CD8-positive, alpha-beta memory T cell (primary cell): ENCODE measurements at regions not wholly inside any gene's neighbourhood (a gene's known extent, or its start where the extent isn't known, plus 50 kb on each side); places are given as distances from the start of the nearest gene placed in this dataset.
"Not testable (repeated sequence)": the region's sequence is repeated elsewhere in the genome, so short reads cannot be mapped to it uniquely, and the experiment has no call there.

Source experiments
- CTCF ChIA-PET: fragments of 350-600 bp; sonication (Branson Sonifier 250); formaldehyde crosslinking; loops from one replicate; lab custom pipeline; 2021; ENCODE audit warnings: antibody characterized with exemption; lab: Charles Lee
- POLR2A ChIA-PET: fragments of 350-600 bp; sonication (Branson Sonifier 250); formaldehyde crosslinking; loops from one replicate; lab custom pipeline; 2021; ENCODE audit warnings: antibody characterized with exemption; lab: Charles Lee
- DNase-seq, 5 donors: peaks; one replicate each; pipeline versions ENCODE4 v3.0.0 to v3.0.0-alpha.2; 2020 to 2022; ENCODE audit warnings: mixed read lengths in 1 of 5
- H3K27ac ChIP-seq: one replicate; pipeline ENCODE4 v1.7.0; 2013; ENCODE audit warnings: low read depth, mild to moderate bottlenecking, low read length, moderate library complexity
- H3K27me3 ChIP-seq: 2 replicates; pipeline ENCODE4 v1.7.0; 2013; ENCODE audit warnings: low read length, mild to moderate bottlenecking; ENCODE audit not compliant: insufficient read depth, poor library complexity, severe bottlenecking
- H3K36me3 ChIP-seq: 2 replicates; pipeline ENCODE4 v1.7.0; 2013; ENCODE audit warnings: mild to moderate bottlenecking, low read length, moderate library complexity; ENCODE audit not compliant: insufficient read depth
- H3K4me1 ChIP-seq: 2 replicates; pipeline ENCODE4 v1.7.0; 2013; ENCODE audit warnings: mild to moderate bottlenecking, low read length, moderate library complexity; ENCODE audit not compliant: insufficient read depth
- H3K4me3 ChIP-seq: 2 replicates; pipeline ENCODE4 v1.7.0; 2013; ENCODE audit warnings: mild to moderate bottlenecking, low read length
- H3K9me3 ChIP-seq: 2 replicates; pipeline ENCODE4 v1.7.0; 2013; ENCODE audit warnings: mild to moderate bottlenecking, low read length
- H3K27ac Mint-ChIP-seq, 8 donors: one replicate each; pipeline ENCODE4 v1.8.0; 2020 to 2021; ENCODE audit warnings: mixed read lengths in 8 of 8, mild to moderate bottlenecking in 6 of 8, inconsistent platforms in 3 of 8, moderate library complexity in 3 of 8
- H3K27me3 Mint-ChIP-seq, 2 donors: one replicate each; pipeline ENCODE4 v1.8.0; 2020 to 2021; ENCODE audit warnings: mixed read lengths in 2 of 2, mild to moderate bottlenecking in 1 of 2, moderate library complexity in 1 of 2
- H3K36me3 Mint-ChIP-seq, 3 donors: one replicate each; pipeline ENCODE4 v1.8.0; 2020 to 2021; ENCODE audit warnings: mixed read lengths in 3 of 3, inconsistent platforms in 1 of 3, mild to moderate bottlenecking in 1 of 3
- H3K4me1 Mint-ChIP-seq, 3 donors: one replicate each; pipeline ENCODE4 v1.8.0; 2020 to 2021; ENCODE audit warnings: mixed read lengths in 3 of 3, inconsistent platforms in 1 of 3, mild to moderate bottlenecking in 1 of 3
- H3K4me3 Mint-ChIP-seq, 7 donors: one replicate each; pipeline ENCODE4 v1.8.0; 2020 to 2021; ENCODE audit warnings: mixed read lengths in 7 of 7, mild to moderate bottlenecking in 6 of 7, moderate library complexity in 4 of 7, inconsistent platforms in 2 of 7
- H3K9me3 Mint-ChIP-seq, 5 donors: one replicate each; pipeline ENCODE4 v1.8.0; 2020 to 2022; ENCODE audit warnings: mixed read lengths in 5 of 5, mild to moderate bottlenecking in 3 of 5, moderate library complexity in 2 of 5, inconsistent platforms in 1 of 5

DNA sequence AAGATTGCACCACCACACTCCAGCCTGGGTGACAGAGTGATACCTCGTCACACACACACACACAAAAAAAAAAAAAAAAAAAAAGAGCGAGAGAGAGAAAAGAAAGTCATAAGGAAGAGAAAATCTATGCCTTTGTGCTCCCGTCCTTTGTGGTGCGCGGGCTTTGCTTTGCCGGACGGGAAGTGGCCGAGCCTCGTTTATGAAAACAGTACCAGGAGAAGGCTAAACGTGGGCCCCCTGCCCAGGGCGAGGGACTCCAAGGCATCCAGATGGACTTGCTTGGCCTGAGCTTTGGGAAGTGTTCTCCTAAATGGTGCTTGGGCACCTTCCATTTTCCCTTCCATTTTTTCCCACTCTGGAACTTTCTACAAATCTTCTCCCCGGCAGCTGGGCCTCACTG lies 109.3 kb upstream of the LRPAP1 start:
- H3K27ac Mint-ChIP-seq, result no peak overlapping the region
- Histone ChIP-seq H3K4me3 (no peak overlapping the region), H3K9me3 (no peaks in the 10 kb centered on the region), H3K27me3 (no peaks in the 10 kb centered on the region), H3K36me3 (no peaks in the 10 kb centered on the region), H3K27ac (no peak overlapping the region), H3K4me1 (no peaks in the 10 kb centered on the region)
- no peaks in the 10 kb centered on the region for H3K36me3 Mint-ChIP-seq
- POLR2A ChIA-PET, result no interaction called here
- CTCF ChIA-PET, result no interaction called here
- no peak for DNase-seq
- H3K4me3 Mint-ChIP-seq, result no peak overlapping the region
- H3K27me3 Mint-ChIP-seq, result peaks cover 4 to 5% of the 10 kb centered on the region in 2 donors
- H3K9me3 Mint-ChIP-seq, result no peaks in the 10 kb centered on the region
- no peaks in the 10 kb centered on the region for H3K4me1 Mint-ChIP-seq

DNA sequence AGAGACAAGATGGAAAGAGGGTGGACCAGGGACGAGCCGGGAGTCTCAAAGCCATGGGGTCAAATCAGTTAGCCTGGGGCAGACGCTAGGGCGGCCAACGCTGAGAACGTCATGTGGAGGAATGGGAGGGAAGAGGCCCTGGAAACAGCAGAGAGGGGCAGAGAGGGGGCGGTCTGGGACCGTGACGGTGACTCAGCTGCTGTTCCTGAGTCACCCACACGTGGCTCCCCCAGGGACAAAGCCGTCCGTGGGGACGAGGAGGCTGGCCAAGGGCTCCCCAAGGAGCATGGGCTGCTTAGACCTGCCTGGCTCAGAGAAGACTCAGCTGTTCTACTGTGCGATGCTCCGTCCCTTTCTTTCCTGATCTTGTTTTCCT lies 108.4 kb upstream of the LRPAP1 start:
- ChIA-PET POLR2A (no interaction called here), CTCF (no interaction called here)

DNA sequence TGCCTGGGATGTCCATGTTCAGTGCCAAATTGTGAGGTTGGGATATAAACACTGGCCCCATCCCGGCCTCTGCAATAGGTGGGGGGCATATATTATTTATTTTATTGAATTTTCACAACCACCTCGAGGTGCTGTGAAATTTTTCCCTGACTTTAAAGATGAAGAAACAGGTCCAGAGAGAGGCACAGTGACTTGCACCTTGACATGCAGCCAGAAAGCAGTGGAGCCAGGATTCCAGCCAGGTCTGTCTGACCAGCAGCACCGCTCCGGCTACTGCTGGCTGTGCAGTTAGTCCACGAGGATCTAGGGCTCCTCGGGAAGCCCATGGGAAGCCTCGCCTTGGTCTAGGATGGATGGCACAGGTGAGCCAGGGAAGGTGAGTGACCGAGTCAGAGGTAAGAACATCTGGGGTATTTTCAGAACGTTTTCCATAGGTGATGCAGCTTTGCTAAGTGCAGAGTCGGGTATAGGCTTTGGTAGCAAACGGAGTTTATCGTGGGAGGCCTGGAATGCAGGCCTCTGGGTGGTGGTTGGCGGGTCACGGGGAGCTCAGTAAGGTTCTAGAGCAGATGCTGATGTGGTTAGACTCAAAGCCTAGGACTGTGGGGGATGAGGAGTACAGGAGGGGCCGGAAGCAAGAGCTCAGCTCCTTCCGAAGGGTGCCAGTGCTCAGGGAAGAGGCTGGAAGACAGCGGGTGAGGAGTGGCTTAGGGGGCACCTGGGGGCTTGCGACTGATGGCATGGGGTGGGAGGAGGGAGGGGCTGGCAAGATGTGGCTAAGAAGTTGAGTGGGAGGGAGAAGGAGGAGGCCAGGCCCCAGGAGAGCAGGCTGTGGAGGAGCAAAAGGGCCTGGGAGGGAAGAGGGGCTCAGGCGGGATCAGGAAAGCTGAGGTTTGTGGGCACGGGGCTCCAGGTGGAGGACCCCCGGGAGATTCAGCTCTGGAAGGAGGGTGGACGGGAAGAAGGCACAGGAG lies 107.7 kb upstream of the LRPAP1 start:
- H3K9me3 ChIP-seq, result no peaks in the 10 kb centered on the region
- Mint-ChIP-seq H3K27ac (no peak overlapping the region), H3K27me3 (peaks cover 4 to 5% of the 10 kb centered on the region in 2 donors), H3K9me3 (peaks cover 0 to 2% (median 0%) of the 10 kb centered on the region in 5 donors), H3K36me3 (no peaks in the 10 kb centered on the region), H3K4me3 (no peak overlapping the region), H3K4me1 (no peaks in the 10 kb centered on the region)
- POLR2A ChIA-PET, result no interaction called here
- H3K36me3 ChIP-seq, result no peaks in the 10 kb centered on the region
- no peaks in the 10 kb centered on the region for H3K27me3 ChIP-seq
- no peak overlapping the region for H3K4me3 ChIP-seq
- DNase-seq, result no peak
- H3K27ac ChIP-seq, result no peak overlapping the region
- no peaks in the 10 kb centered on the region for H3K4me1 ChIP-seq
- CTCF ChIA-PET, result no interaction called here

More for the DNA sequence above, 108.4 kb upstream of the LRPAP1 start:
- H3K27ac ChIP-seq, result no peak overlapping the region
- H3K4me1 Mint-ChIP-seq, result no peaks in the 10 kb centered on the region
- H3K36me3 ChIP-seq, result no peaks in the 10 kb centered on the region
- no peak overlapping the region for H3K4me3 ChIP-seq
- H3K4me1 ChIP-seq, result no peaks in the 10 kb centered on the region
- no peaks in the 10 kb centered on the region for H3K9me3 ChIP-seq
- no peak overlapping the region for H3K4me3 Mint-ChIP-seq
- H3K36me3 Mint-ChIP-seq, result no peaks in the 10 kb centered on the region
- H3K27ac Mint-ChIP-seq, result no peak overlapping the region
- H3K9me3 Mint-ChIP-seq, result no peaks in the 10 kb centered on the region
- H3K27me3 ChIP-seq, result no peaks in the 10 kb centered on the region
- no peak for DNase-seq
- H3K27me3 Mint-ChIP-seq, result peaks cover 4 to 5% of the 10 kb centered on the region in 2 donors

GRCh38 chr4:3638080-3638795 lies 106.0 kb upstream of the LRPAP1 start:
- Mint-ChIP-seq H3K36me3 (no peaks in the 10 kb centered on the region), H3K4me3 (no peak overlapping the region), H3K27me3 (peaks cover 4 to 5% of the 10 kb centered on the region in 2 donors), H3K27ac (peak overlapping the region in 1 of 8 donors; percentile 23), H3K9me3 (peaks cover 0 to 2% (median 0%) of the 10 kb centered on the region in 5 donors), H3K4me1 (no peaks in the 10 kb centered on the region)
- Histone ChIP-seq H3K4me3 (no peak overlapping the region), H3K27me3 (no peaks in the 10 kb centered on the region), H3K36me3 (no peaks in the 10 kb centered on the region), H3K9me3 (no peaks in the 10 kb centered on the region), H3K27ac (no peak overlapping the region), H3K4me1 (no peaks in the 10 kb centered on the region)
- DNase-seq, result no peak
- POLR2A ChIA-PET, result no interaction called here
- CTCF ChIA-PET, result no interaction called here

DNA sequence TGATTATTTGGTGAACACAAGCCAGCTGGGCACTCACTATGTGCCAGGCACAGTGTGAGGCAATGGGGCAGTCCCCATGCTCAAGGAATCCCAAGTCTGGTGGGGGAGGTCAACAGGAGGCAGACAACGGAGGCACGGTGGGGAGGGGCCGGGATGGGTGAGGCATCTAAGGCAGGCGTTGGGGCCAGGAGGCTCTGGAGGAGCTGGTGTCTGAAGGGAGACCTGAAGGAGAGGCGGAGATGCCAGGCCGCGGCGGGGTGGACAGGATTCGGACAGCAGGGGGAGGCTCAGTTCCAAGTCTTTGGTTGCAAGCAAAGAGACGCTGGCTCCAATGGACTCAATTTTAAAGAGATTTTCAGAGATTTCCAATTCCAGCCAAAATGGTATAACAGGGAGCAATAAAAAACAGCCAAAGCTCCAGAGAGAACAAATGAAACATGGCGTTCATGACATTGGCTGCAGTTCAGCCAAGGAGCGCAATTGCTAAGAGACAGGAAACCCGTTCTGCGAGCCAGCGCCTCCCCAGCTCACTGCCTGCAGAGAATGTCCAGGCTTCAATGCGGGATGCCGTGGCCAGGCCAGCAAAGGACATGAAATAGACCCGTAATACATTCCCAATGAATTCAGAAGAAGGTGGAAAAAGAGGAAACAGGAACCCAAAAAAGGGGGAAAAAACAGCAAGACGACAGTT lies 105.2 kb upstream of the LRPAP1 start:
- Mint-ChIP-seq H3K27ac (no peak overlapping the region), H3K4me3 (no peak overlapping the region), H3K4me1 (no peaks in the 10 kb centered on the region), H3K27me3 (peaks cover 4 to 5% of the 10 kb centered on the region in 2 donors), H3K9me3 (peaks cover 0 to 2% (median 0%) of the 10 kb centered on the region in 5 donors), H3K36me3 (no peaks in the 10 kb centered on the region)
- Histone ChIP-seq H3K27me3 (no peaks in the 10 kb centered on the region), H3K36me3 (no peaks in the 10 kb centered on the region), H3K27ac (no peak overlapping the region), H3K9me3 (no peaks in the 10 kb centered on the region), H3K4me1 (no peaks in the 10 kb centered on the region), H3K4me3 (no peak overlapping the region)
- ChIA-PET CTCF (no interaction called here), POLR2A (no interaction called here)
- no peak for DNase-seq

DNA sequence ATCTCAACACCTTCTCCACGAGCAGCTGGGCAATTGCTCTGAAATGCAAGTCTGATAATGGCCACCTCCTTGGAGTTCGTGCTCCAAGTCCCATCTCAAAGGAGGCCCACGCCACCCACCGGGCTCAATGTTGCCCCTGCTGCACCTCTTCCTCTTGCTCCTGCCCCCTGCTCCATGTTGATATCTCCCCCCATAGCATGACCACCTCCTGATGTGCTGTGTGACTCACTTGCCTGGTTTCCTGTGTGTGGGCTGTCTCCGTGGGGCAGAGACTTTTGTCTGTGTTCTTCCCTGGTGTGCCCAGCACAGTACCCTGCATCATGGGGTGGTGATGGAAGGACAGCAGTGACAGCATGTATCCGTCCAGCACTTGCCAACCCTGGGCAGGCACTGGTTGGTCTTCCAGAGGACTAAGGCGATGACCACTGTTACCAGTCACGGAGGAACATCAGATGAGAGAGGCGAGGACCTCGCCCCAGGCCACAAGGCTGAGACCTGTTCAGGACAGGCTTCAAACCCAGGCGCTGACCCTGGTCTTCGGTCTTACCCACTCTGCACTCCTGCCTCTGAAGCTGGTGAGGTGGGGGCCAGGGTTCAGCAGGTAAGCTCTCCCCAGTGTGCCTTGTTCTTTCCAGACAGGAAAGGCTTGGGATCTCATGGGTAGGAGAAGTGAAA lies 104.6 kb upstream of the LRPAP1 start:
- Mint-ChIP-seq H3K27me3 (peaks cover 4 to 5% of the 10 kb centered on the region in 2 donors), H3K4me1 (no peaks in the 10 kb centered on the region), H3K9me3 (peaks cover 0 to 2% (median 0%) of the 10 kb centered on the region in 5 donors), H3K27ac (no peak overlapping the region), H3K4me3 (no peak overlapping the region), H3K36me3 (no peaks in the 10 kb centered on the region)
- no peak overlapping the region for H3K27ac ChIP-seq
- ChIA-PET CTCF (no interaction called here), POLR2A (no interaction called here)
- H3K4me1 ChIP-seq, result no peaks in the 10 kb centered on the region
- no peaks in the 10 kb centered on the region for H3K27me3 ChIP-seq
- no peaks in the 10 kb centered on the region for H3K36me3 ChIP-seq
- H3K4me3 ChIP-seq, result no peak overlapping the region
- DNase-seq, result no peak
- no peaks in the 10 kb centered on the region for H3K9me3 ChIP-seq

DNA sequence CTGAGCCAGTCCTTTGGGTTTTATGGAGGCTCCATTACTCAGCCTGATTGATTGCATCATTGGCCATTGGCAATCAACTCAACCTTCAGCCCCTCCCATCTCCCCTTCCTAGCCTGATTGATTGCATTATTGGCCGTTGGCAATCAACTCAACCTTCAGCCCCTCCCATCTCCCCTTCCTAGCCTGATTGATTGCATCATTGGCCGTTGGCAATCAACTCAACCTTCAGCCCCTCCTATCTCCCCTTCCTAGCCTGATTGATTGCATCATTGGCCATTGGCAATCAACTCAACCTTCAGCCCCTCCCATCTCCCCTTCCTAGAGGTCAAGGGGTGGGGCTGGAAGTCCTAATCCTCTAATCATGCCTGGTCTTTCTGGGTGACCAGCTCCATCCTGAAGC lies 103.8 kb upstream of the LRPAP1 start:
- H3K9me3 Mint-ChIP-seq, POLR2A ChIA-PET, H3K27me3 ChIP-seq, H3K4me3 Mint-ChIP-seq, H3K4me1 Mint-ChIP-seq, H3K4me1 ChIP-seq, H3K36me3 ChIP-seq, H3K36me3 Mint-ChIP-seq, H3K4me3 ChIP-seq, CTCF ChIA-PET, H3K27me3 Mint-ChIP-seq, H3K27ac ChIP-seq, DNase-seq, H3K9me3 ChIP-seq: not testable (repeated sequence)
- H3K27ac Mint-ChIP-seq, result peak overlapping the region in 1 of 8 donors; percentile 43
